NCI-H69 (cell line): ENCODE measurements at regions not wholly inside any gene's neighbourhood (a gene's known extent, or its start where the extent isn't known, plus 50 kb on each side); places are given as distances from the start of the nearest gene placed in this dataset.
A peak's percentile ranks its signal among the peaks of the same experiment; 100 is the strongest.

Source experiments
- DNase-seq: peaks from one replicate; lab custom pipeline; 2025; lab: John Stamatoyannopoulos, UW

- no peak for DNase-seq
Measured at GRCh38 chr4:123323998-123324397, 72.6 kb upstream of the SPRY1 start.

DNA sequence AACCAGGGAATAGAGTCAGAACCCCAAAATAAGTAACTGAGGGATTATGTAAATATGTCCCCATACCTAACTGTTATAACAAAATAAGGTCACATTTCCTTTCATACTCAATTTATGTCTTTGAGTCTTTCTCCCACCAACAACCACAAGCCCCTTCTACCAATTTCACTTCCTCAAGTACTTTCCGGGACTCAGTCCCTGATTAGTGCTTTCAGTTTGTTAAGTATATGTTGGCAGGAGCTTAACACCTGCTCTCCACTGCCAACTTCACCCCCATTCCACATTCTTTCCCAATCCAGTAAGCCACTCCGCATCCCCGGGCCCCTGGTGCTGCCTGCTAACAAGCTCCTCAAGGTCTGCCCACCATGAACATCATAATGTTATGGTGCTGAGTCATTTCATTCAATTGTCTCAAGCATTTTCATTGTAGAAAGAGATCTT, 71.3 kb upstream of the SPRY1 start:
- no peak for DNase-seq

DNA sequence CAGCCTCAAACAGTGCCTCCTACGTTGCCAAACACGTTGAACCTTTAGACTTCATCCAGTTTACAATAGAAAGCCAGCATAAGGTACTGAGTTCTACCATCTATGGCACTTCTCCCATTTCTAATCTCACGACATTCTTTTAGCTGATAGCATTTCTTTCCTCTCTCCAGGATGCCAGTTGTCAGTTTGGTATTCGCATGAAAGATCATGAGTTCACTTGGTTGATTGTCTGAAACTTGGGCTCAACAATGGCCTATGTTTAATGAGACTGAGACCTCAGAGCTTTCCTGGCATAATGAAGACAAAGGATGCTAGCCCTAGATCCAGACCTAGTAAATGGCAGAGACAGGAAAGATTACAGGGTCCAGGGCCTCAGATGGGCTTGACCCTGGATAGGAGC, 69.2 kb upstream of the SPRY1 start:
- no peak for DNase-seq

- no peak for DNase-seq
Measured at GRCh38 chr4:123327846-123328429, 68.7 kb upstream of the SPRY1 start.

DNA sequence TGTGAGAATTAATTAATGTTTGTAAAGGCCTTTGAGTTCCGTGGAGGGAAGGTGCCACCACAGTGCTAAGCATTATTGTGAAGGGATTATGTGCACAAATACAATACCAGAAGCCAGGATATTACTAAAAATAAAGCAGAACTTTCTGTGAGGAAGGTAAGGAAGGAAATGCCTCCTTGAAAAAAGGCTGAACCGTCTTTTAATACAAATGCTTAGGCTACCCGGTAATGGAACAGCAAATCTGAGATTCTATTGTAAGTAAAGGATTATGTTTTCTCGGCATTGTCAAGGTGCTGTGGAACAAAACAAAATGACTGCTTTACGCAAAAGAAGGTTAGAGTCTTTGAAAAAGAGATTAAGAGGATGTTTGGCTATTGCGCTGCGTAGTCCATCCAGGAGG, 57.9 kb upstream of the SPRY1 start:
- DNase-seq = no peak

GRCh38 chr4:123339507-123340380, 56.9 kb upstream of the SPRY1 start:
- peak; percentile 41 for DNase-seq

DNA sequence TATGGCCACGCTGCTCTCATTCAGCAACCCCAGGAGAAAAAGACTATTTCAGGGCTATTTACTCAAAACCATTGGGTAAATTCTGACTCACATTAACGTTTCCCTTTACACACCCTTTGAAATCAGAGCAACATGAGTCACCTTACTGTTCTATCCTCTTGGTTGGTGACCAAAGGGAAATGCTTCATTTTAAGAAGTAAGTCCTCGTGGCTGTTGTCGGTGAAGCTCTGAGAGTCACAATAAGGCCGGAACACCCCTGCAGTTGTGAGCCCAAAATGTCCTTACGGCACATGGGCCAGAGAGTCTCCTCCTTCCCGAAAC, 56.3 kb upstream of the SPRY1 start:
- DNase-seq = peak; percentile 14

GRCh38 chr4:123342498-123342897, 54.1 kb upstream of the SPRY1 start:
- no peak for DNase-seq

- DNase-seq = no peak
Measured at GRCh38 chr4:123343400-123344041, 53.1 kb upstream of the SPRY1 start.

- no peak for DNase-seq
Measured at GRCh38 chr4:123345137-123345934, 51.3 kb upstream of the SPRY1 start.

DNA sequence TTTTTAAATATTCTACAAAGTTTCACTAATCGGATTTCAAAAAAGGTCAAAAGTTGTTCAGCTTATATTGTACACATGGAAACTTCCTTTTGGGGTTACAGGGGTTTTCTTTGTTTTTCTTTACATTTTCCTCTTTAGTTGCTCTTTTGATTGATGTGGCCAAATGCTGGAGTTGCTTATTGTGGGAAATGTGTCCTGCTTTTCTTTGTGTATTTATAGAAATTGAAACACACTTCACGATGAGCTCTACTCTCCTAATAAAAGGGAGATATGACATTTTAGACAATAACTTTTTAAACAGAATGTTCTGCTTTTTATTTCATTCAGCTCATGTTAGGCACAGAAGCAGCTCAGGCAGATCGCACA, 50.7 kb upstream of the SPRY1 start:
- DNase-seq = no peak

GRCh38 chr4:123346330-123346940, 50.2 kb upstream of the SPRY1 start:
- no peak for DNase-seq
